Iris pigment epithelial cell (primary cell): ENCODE measurements at regions not wholly inside any gene's neighbourhood (a gene's known extent, or its start where the extent isn't known, plus 50 kb on each side); places are given as distances from the start of the nearest gene placed in this dataset.
"Not testable (repeated sequence)": the region's sequence is repeated elsewhere in the genome, so short reads cannot be mapped to it uniquely, and the experiment has no call there.

ENCODE experiments used
- DNase-seq: peaks from one replicate; pipeline ENCODE4 v3.0.0-alpha.2; 2011; ENCODE audit warnings: low read depth

DNA sequence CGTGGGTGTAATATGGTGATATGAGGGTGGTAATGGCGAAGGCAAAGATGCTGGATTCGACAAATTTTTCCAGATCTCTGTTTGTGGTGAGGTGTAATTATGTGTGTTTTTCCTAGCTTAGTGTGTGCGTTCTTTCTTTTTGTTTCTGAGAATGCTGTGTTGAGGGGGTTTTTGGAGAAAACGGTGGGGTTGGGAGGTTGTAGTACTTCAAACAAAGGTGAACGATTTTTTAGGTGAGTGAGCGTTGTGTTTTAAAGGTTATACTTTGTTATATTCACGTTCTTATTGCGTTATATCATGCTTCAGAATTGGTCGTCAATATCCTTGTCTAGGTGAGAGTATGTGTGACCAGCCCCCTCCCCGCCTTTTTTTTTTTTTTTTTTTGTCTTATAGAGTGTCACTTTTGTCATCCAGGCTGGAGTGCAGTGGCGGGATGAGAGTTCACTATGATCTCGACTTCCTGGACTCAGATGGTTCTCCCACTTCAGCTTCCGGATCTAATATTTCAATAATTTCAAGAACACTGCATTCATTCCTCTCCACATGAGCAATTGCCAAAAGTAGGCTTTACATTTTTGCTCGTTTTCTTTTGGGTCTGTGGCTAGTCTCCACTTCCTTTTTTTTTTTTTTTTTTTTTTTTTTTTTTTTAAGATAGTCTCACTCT, 82.2 kb upstream of the RNU2-1 start:
- DNase-seq, result no peak

DNA sequence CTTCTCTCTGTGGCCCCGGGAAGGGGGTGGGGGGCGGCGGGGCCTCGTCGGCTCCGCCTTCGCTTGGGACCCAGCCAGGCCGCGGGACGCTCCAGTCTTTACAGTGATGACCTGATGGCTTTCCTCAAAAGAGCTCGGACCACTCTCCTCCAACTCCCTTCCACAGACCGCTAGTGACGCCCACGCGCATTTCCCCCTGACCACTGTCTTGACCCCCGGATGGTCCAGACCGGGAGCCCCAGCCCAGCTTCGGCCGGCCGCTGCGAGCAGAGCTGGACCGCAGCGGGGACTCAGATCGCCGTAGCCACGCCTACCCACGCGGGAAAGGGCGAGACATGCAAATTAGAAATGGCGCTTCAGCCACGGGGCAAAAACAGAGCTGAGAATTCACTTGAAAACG, 81.6 kb upstream of the RNU2-1 start:
- no peak for DNase-seq

DNA sequence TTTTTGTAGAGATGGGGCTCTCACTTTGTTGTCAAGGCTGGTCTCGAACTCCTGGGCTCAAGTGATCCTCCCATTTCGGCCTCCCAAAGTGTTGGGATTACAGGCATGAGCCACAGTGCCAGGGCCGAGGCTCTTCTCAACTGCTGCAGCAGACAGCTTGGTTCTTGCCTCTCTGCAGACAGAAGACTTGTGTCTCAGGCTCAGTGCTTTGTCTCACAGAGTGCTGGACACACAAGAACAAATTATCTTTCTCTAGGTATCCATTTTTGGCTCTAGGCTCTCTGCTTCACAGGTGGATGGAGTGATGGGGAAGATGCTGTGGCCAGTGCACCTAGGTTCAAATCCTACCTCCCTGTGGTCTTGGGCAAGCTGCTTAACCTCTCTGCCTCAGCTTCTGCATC, 80.8 kb upstream of the RNU2-1 start:
- DNase-seq, result no peak

DNA sequence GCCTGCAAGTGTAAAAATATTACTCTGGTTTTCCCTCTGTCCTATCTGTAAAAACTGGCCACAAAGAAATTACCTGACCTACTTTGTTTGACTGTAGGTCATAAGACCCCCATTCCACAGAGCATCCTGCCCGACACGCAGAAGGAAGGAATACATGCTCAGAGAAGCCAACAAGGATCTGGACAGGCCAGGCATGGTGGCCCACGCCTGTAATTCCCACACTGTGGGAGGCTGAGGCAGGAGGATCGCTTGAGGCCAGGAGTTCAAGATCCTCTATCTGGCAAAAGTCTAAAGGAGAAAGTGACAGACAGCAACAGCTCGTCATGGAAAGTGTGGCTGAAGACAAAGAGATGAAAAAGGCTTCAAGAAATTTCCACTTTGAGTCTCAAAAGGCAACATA, 78.2 kb upstream of the RNU2-1 start:
- no peak for DNase-seq

DNA sequence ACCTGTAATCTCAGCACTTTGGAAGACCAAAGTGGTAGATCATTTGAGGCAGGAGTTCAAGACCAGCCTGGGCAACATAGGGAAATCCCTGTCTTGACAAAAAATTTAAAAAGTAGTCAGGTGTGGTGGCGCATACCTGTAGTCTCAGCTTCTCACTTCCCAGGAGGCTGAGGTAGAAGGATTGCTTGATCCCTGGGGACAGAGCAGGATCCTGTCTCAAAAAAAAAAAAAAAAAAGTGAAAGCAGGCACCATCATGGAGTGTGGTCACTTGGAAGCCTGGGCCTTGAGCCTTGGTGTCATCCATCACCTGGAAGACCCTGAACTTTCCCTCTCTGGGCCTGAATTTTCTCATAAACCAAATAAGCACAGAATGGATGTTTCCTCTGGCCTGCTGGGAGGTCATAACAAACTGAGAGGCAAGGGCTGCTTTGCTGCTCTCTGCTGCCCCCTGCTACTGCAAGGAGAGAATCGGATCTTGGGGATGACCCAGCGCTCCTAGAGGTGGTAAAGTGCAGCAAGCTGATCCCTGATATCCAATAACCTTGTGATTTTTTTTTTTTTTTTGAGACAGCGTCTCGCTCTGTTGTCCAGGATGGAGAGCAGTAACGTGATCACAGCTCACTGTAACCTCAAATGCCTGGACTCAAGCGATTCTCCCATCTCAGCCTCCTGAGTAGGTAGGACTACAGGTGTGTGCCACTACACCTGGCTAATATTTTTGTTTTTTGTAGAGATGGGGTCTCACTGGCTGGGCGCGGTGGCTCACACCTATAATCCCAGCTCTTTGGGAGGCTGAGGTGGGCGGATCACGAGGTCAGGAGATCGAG, 75.9 kb upstream of the RNU2-1 start:
- no peak for DNase-seq

DNA sequence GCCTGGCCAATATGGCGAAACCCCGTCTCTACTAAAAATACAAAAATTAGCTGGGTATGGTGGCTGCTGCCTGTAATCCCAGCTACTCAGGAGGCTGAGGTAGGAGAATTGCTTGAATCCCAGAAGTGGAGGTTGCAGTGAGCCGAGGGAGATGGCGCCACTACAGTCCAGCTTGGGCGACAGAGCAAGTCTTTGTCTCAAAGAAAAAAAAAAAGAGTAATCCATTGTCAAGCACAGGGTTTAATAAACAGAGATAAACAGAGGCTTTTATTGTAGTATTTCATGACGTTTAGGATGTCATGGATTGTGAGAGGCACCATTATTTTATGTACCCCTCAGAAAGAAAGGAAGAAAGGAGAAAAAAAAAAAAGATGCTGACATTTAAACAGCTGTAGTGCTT, 75.2 kb upstream of the RNU2-1 start:
- DNase-seq, result no peak

DNA sequence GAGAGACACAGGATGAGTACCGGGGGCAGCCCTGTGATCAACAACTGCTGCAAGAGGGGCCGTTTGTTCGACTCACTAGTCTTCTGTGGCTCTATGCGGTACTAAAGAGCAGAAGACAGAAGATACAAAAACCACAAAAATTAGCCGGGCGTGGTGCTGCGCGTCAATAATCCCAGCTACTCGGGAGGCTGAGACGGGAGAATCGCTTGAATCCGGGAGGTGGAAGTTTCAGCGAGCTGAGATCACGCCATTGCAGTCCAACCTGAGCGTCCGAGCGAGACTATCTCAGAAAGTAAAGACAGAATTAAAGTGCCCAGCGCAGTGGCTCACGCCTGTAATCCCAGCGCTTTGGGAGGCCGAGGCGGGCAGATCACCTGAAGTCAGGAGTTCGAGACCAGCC, 71.0 kb upstream of the RNU2-1 start:
- DNase-seq, result not testable (repeated sequence)

DNA sequence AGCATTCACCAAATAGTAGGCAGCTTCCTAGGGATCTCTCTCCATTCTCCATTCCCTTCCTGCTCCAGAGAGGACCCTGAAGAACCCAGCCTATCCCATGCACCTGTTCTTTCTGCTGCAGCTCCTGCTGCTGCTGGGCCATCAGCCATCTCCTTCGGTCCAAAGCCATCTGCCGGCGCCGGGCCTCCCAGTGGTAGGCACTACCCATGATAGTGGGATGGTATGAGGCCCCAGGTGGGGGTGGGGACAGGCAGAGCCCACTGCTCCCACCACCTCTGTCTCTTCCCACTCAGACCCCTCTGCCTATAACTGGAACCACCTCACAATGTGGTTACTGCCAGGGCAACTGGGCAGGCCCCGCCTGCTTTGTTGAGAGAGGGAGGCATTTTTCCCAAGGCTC, 69.3 kb upstream of the RNU2-1 start:
- not testable (repeated sequence) for DNase-seq

DNA sequence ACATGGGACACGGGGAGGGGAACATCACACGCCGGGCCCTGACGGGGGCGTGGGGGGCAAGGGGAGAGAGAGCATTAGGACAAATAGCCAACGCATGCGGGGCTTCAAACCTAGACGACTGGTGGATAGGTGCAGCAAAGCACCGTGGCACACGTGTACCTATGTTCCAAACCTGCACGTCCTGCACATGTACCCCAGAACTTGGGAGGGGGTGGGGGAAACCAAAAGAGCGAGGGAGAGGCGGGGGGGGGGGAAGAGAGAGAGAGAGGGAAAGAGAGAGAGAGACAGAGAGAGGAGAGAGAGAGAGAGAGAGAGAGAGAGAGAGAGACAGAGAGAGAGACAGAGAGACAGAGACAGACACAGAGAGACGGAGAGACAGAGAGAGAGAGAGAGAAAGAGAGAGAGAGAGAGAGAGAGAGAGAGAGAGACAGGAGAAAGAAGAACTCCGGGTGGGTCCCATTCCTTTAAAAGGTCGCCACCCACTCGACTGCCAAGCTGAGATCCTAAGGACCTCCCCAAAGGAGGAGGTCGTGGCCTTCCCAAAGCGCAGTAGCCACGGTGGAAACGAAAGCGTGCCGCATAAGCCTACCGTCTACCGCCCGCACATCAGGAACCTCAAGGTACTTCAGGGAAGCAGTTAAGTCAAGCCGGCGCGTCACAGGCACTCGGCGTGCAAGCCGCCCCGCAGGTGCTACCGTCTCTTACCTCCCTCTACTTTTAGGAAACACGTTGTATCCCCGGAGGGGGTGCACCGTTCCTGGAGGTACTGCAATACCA, 65.7 kb upstream of the RNU2-1 start:
- not testable (repeated sequence) for DNase-seq

DNA sequence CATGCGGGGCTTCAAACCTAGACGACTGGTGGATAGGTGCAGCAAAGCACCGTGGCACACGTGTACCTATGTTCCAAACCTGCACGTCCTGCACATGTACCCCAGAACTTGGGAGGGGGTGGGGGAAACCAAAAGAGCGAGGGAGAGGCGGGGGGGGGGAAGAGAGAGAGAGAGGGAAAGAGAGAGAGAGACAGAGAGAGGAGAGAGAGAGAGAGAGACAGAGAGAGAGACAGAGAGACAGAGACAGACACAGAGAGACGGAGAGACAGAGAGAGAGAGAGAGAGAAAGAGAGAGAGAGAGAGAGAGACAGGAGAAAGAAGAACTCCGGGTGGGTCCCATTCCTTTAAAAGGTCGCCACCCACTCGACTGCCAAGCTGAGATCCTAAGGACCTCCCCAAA, 55.9 kb upstream of the RNU2-1 start:
- DNase-seq, result not testable (repeated sequence)

DNA sequence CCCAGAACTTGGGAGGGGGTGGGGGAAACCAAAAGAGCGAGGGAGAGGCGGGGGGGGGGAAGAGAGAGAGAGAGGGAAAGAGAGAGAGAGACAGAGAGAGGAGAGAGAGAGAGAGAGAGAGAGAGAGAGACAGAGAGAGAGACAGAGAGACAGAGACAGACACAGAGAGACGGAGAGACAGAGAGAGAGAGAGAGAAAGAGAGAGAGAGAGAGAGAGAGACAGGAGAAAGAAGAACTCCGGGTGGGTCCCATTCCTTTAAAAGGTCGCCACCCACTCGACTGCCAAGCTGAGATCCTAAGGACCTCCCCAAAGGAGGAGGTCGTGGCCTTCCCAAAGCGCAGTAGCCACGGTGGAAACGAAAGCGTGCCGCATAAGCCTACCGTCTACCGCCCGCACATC, 49.8 kb upstream of the RNU2-1 start:
- DNase-seq, result not testable (repeated sequence)
